B cell (primary cell): ENCODE measurements at regions not wholly inside any gene's neighbourhood (a gene's known extent, or its start where the extent isn't known, plus 50 kb on each side); places are given as distances from the start of the nearest gene placed in this dataset.

Experiments
- ATAC-seq: fragments of 200-7000 bp; cut with Tn5 transposase; one replicate; pipeline ENCODE4 v1.10.0; 2021; ENCODE audit warnings: low read depth, mild to moderate bottlenecking, moderate number of reproducible peaks, moderate library complexity
- CTCF ChIA-PET: fragments of 350-600 bp; sonication (Branson Sonifier 250); formaldehyde crosslinking; loops from one replicate; lab custom pipeline; 2021; ENCODE audit warnings: antibody characterized with exemption, inconsistent platforms; lab: Charles Lee
- POLR2A ChIA-PET: fragments of 350-600 bp; sonication (Branson Sonifier 250); formaldehyde crosslinking; loops from one replicate; lab custom pipeline; 2021; ENCODE audit warnings: antibody characterized with exemption; lab: Charles Lee
- DNase-seq: peaks from one replicate; pipeline ENCODE4 v3.0.0; 2013
- H2AFZ ChIP-seq: 2 replicates; pipeline ENCODE4 v1.6.1; 2012; ENCODE audit warnings: mild to moderate bottlenecking, low read depth, low read length; ENCODE audit not compliant: insufficient read depth, poor library complexity, severe bottlenecking
- H3K27ac ChIP-seq, 2 donors: 1 replicate in 1 of 2; 2 replicates in 1 of 2; pipeline ENCODE4 v1.5.1; 2012 to 2013; ENCODE audit warnings: low read length in 2 of 2, mild to moderate bottlenecking in 2 of 2, moderate library complexity in 1 of 2
- H3K27me3 ChIP-seq, 4 experiments: fragments of 200-600 bp in 1 of 4; sonication (generic) in 1 of 4; replicated peaks in 1 of 4; 1 replicate in 2 of 4; 2 replicates in 2 of 4; pipeline versions ENCODE4 v1.6.1 to v1.7.0; 2013 to 2016; ENCODE audit warnings: low read length in 3 of 4, mild to moderate bottlenecking in 2 of 4, mixed read lengths in 1 of 4, moderate library complexity in 1 of 4; ENCODE audit not compliant: insufficient read depth in 4 of 4, control insufficient read depth in 3 of 4; ENCODE audit errors: control extremely low read depth in 1 of 4
- H3K36me3 ChIP-seq, 2 experiments: replicated peaks in 1 of 2; 1 replicate in 1 of 2; 2 replicates in 1 of 2; pipeline versions ENCODE4 v1.6.1 to v1.7.1; 2013; ENCODE audit warnings: low read length in 1 of 2; ENCODE audit not compliant: insufficient read depth in 2 of 2, control insufficient read depth in 1 of 2; ENCODE audit errors: control extremely low read depth in 1 of 2, extremely low read depth in 1 of 2
- H3K4me1 ChIP-seq, 2 donors: fragments of 200-600 bp in 1 of 2; sonication (generic) in 1 of 2; 1 replicate in 1 of 2; 2 replicates in 1 of 2; pipeline versions ENCODE4 v1.5.1 to v1.6.1; 2013 to 2017; ENCODE audit warnings: low read length in 2 of 2; ENCODE audit not compliant: control insufficient read depth in 2 of 2, insufficient read depth in 2 of 2
- H3K4me2 ChIP-seq: replicated peaks from 2 replicates; pipeline ENCODE3; 2012; ENCODE audit warnings: mild to moderate bottlenecking, low read depth, low read length; ENCODE audit not compliant: poor library complexity, severe bottlenecking
- H3K4me3 ChIP-seq, 5 experiments: fragments of 200-600 bp in 1 of 5; sonication (generic) in 1 of 5; 1 replicate in 3 of 5; 2 replicates in 2 of 5; pipeline versions ENCODE4 v1.5.1 to v1.7.0; 2011 to 2016; ENCODE audit warnings: low read length in 4 of 5, mild to moderate bottlenecking in 4 of 5, low read depth in 2 of 5, control low read depth in 1 of 5, moderate library complexity in 1 of 5; ENCODE audit not compliant: insufficient read depth in 1 of 5; ENCODE audit errors: control extremely low read depth in 1 of 5, extremely low read depth in 1 of 5
- H3K79me2 ChIP-seq: fragments of 200-600 bp; sonication (generic); one replicate; pipeline ENCODE4 v1.6.0; 2016; ENCODE audit warnings: low read length; ENCODE audit not compliant: control insufficient read depth, insufficient read depth
- H3K9ac ChIP-seq: fragments of 200-600 bp; sonication (generic); 2 replicates; pipeline ENCODE4 v1.6.1; 2017; ENCODE audit warnings: mild to moderate bottlenecking, low read length, moderate library complexity
- H3K9me3 ChIP-seq, 3 donors: one replicate each; pipeline versions ENCODE4 v1.6.1 to v1.7.1; 2013; ENCODE audit warnings: low read length in 2 of 3; ENCODE audit not compliant: control insufficient read depth in 2 of 3, insufficient read depth in 1 of 3; ENCODE audit errors: control extremely low read depth in 1 of 3
- H4K20me1 ChIP-seq: 2 replicates; pipeline ENCODE4 v1.6.0; 2012; ENCODE audit warnings: mild to moderate bottlenecking, low read length; ENCODE audit not compliant: insufficient read depth, control insufficient read depth, poor library complexity, severe bottlenecking
- H3K27ac Mint-ChIP-seq: one replicate; pipeline ENCODE4 v1.8.0; 2021; ENCODE audit warnings: mixed read lengths
- H3K27me3 Mint-ChIP-seq: one replicate; pipeline ENCODE4 v1.8.0; 2021; ENCODE audit warnings: mixed read lengths
- H3K4me1 Mint-ChIP-seq: one replicate; pipeline ENCODE4 v1.8.0; 2021; ENCODE audit warnings: mixed read lengths
- H3K4me3 Mint-ChIP-seq: one replicate; pipeline ENCODE4 v1.8.0; 2021; ENCODE audit warnings: mixed read lengths
- H3K9me3 Mint-ChIP-seq: one replicate; pipeline ENCODE4 v1.8.0; 2022; ENCODE audit warnings: mixed read lengths; ENCODE audit not compliant: insufficient read depth
- EZH2 ChIP-seq: IDR thresholded peaks from 2 replicates; pipeline ENCODE4 v1.6.1; 2012; ENCODE audit warnings: borderline replicate concordance, low read depth, mild to moderate bottlenecking, moderate library complexity, low read length; ENCODE audit not compliant: insufficient read depth, poor library complexity, severe bottlenecking
- WGBS: methylation state at CpG from one replicate; pipeline ENCODE4 v1.1.5; 2013; ENCODE audit warnings: missing lambda C conversion rate; ENCODE audit not compliant: insufficient coverage; 5-methylcytosine and 5-hydroxymethylcytosine counted together
- intact Hi-C: fragments of 100-400 bp; cut with micrococcal nuclease; formaldehyde crosslinking; loops from one replicate; pipeline ENCODE4 v1.10.0; 2022
- TF ChIP-seq, protein P1 (sequence below): fragments of 200-600 bp; IDR thresholded peaks from one replicate; pipeline ENCODE4 v1.8.0; 2022; ENCODE audit warnings: antibody characterized with exemption, mild to moderate bottlenecking

DNA sequence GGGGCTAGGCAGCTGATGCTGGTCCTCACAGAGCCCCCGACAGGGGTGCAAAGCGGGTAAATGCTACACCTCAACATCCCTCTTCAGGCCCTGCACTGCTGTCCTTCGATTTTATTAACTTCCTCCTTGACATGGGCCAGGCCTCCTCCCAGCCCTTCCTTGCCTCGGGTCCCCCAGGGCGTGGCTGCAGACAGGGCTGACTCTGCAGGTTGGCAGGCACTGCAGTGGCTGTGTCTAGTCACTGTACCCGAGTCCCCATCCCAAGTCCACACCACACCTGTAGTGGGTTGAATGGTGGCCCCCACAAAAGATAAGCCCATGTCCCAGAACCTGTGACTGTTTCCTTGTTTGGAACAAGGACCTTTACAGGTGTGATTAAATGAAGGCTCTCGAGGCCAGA lies 140.2 kb downstream of the TWIST2 start:
- ChIA-PET CTCF (no interaction called here), POLR2A (no interaction called here)
- Histone ChIP-seq H3K27me3 (peaks cover 0 to 2% (median 0%) of the 10 kb centered on the region in 4 experiments), H3K4me2 (no peak overlapping the region), H3K4me3 (no peak overlapping the region), H2AFZ (no peak overlapping the region), H4K20me1 (no peaks in the 10 kb centered on the region), H3K9me3 (peaks cover 0 to 2% (median 0%) of the 10 kb centered on the region in 3 donors), H3K27ac (no peak overlapping the region), H3K9ac (no peak overlapping the region), H3K4me1 (no peaks in the 10 kb centered on the region), H3K36me3 (no peaks in the 10 kb centered on the region), H3K79me2 (no peaks in the 10 kb centered on the region)
- no peak overlapping the region for H3K27ac Mint-ChIP-seq
- intact Hi-C loops = no loop called here
- TF ChIP-seq, protein P1, sequence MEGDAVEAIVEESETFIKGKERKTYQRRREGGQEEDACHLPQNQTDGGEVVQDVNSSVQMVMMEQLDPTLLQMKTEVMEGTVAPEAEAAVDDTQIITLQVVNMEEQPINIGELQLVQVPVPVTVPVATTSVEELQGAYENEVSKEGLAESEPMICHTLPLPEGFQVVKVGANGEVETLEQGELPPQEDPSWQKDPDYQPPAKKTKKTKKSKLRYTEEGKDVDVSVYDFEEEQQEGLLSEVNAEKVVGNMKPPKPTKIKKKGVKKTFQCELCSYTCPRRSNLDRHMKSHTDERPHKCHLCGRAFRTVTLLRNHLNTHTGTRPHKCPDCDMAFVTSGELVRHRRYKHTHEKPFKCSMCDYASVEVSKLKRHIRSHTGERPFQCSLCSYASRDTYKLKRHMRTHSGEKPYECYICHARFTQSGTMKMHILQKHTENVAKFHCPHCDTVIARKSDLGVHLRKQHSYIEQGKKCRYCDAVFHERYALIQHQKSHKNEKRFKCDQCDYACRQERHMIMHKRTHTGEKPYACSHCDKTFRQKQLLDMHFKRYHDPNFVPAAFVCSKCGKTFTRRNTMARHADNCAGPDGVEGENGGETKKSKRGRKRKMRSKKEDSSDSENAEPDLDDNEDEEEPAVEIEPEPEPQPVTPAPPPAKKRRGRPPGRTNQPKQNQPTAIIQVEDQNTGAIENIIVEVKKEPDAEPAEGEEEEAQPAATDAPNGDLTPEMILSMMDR = no peak
- no peak for TF ChIP-seq EZH2
- DNase-seq (no peak), ATAC-seq (no peak)
- H3K9me3 Mint-ChIP-seq = no peaks in the 10 kb centered on the region
- no peaks in the 10 kb centered on the region for H3K4me1 Mint-ChIP-seq
- peaks cover 1% of the 10 kb centered on the region for H3K27me3 Mint-ChIP-seq
- 62% methylated on average over 5 of the region's 7 CpGs for WGBS
- H3K4me3 Mint-ChIP-seq = no peak overlapping the region

DNA sequence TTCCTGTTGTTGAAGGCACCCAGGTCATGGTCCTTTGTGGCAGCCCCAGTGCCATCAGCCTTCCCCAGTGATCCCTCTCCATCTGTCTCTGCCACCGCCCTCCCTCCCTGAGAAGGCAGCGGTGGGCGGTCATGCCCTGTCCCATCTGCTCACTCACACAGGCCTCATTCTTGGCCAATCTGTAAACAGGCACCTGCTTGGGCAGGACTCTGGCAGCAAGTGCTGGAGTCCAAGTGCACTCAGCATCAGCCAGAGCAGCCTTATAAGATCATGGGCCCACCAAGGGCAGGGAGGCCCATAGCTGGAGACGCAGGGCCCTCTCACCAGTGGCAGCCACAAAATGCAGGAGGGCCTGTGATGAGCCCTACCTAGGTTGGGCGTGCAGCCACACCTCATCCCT lies 140.9 kb downstream of the TWIST2 start:
- H3K9me3 ChIP-seq = peaks cover 0 to 4% (median 0%) of the 10 kb centered on the region in 3 donors
- H3K4me3 ChIP-seq = no peak overlapping the region
- no peak for ATAC-seq
- no peaks in the 10 kb centered on the region for H3K4me1 ChIP-seq
- no peaks in the 10 kb centered on the region for H4K20me1 ChIP-seq
- no peak overlapping the region for H3K27ac Mint-ChIP-seq
- CTCF ChIA-PET = no interaction called here
- POLR2A ChIA-PET = no interaction called here
- no peak overlapping the region for H3K9ac ChIP-seq
- WGBS = 92% methylated on average over 5 of the region's 5 CpGs
- no peak overlapping the region for H3K4me2 ChIP-seq
- no peak overlapping the region for H3K27ac ChIP-seq
- no peaks in the 10 kb centered on the region for H3K36me3 ChIP-seq
- no peak for DNase-seq
- H3K4me3 Mint-ChIP-seq = no peak overlapping the region
- no peak for TF ChIP-seq EZH2
- TF ChIP-seq, protein P1 = no peak
- H3K9me3 Mint-ChIP-seq = no peaks in the 10 kb centered on the region
- no peaks in the 10 kb centered on the region for H3K79me2 ChIP-seq
- no peaks in the 10 kb centered on the region for H3K27me3 Mint-ChIP-seq
- no peak overlapping the region for H2AFZ ChIP-seq
- no peaks in the 10 kb centered on the region for H3K4me1 Mint-ChIP-seq
- intact Hi-C loops = no loop called here
- peaks cover 0 to 2% (median 0%) of the 10 kb centered on the region in 4 experiments for H3K27me3 ChIP-seq
